Activated CD4-positive, CD25-positive, alpha-beta regulatory T cell treated with anti-CD3 and anti-CD28 coated beads, Interleukin-2, amount 50 U/mL, for 16 hours (primary cell): ENCODE measurements at regions not wholly inside any gene's neighbourhood (a gene's known extent, or its start where the extent isn't known, plus 50 kb on each side); places are given as distances from the start of the nearest gene placed in this dataset.

Source experiments
- DNase-seq: peaks from one replicate; pipeline ENCODE4 v3.0.0-alpha.2; 2020; ENCODE audit warnings: low read depth, low spot score

GRCh38 chr3:182255158-182255557 lies 538.1 kb upstream of the ATP11B start:
- no peak for DNase-seq

- no peak for DNase-seq
These were observed 535.9 kb upstream of the ATP11B start for GRCh38 chr3:182257361-182257760.

GRCh38 chr3:182258538-182259177 lies 534.6 kb upstream of the ATP11B start:
- DNase-seq: no peak

GRCh38 chr3:182259579-182259978 lies 533.7 kb upstream of the ATP11B start:
- no peak for DNase-seq

- no peak for DNase-seq
These were observed 532.3 kb upstream of the ATP11B start for GRCh38 chr3:182261041-182261440.

- DNase-seq: no peak
These were observed 524.6 kb upstream of the ATP11B start for GRCh38 chr3:182268711-182269110.

GRCh38 chr3:182276512-182276911 lies 516.8 kb upstream of the ATP11B start:
- DNase-seq: no peak

- no peak for DNase-seq
These were observed 508.5 kb upstream of the ATP11B start for GRCh38 chr3:182284793-182285192.

GRCh38 chr3:182292591-182292990 lies 500.7 kb upstream of the ATP11B start:
- no peak for DNase-seq

- no peak for DNase-seq
These were observed 499.0 kb upstream of the ATP11B start for GRCh38 chr3:182294256-182294655.

- DNase-seq: no peak
These were observed 498.6 kb upstream of the ATP11B start for GRCh38 chr3:182294696-182295095.

- no peak for DNase-seq
These were observed 493.0 kb upstream of the ATP11B start for GRCh38 chr3:182300266-182300665.

GRCh38 chr3:182303169-182303568 lies 490.1 kb upstream of the ATP11B start:
- DNase-seq: no peak

GRCh38 chr3:182305881-182306665 lies 487.2 kb upstream of the ATP11B start:
- DNase-seq: no peak

- no peak for DNase-seq
These were observed 485.0 kb upstream of the ATP11B start for GRCh38 chr3:182308328-182308727.

GRCh38 chr3:182309120-182309519 lies 484.2 kb upstream of the ATP11B start:
- no peak for DNase-seq

- no peak for DNase-seq
These were observed 478.0 kb upstream of the ATP11B start for GRCh38 chr3:182315313-182315712.

GRCh38 chr3:182323126-182323700 lies 470.1 kb upstream of the ATP11B start:
- no peak for DNase-seq

- no peak for DNase-seq
These were observed 469.4 kb upstream of the ATP11B start for GRCh38 chr3:182323898-182324297.

GRCh38 chr3:182325213-182325950 lies 467.9 kb upstream of the ATP11B start:
- no peak for DNase-seq

- DNase-seq: no peak
These were observed 466.1 kb upstream of the ATP11B start for GRCh38 chr3:182327196-182327681.

GRCh38 chr3:182330646-182331045 lies 462.7 kb upstream of the ATP11B start:
- no peak for DNase-seq
